GM12875 (cell line): ENCODE measurements at regions not wholly inside any gene's neighbourhood (a gene's known extent, or its start where the extent isn't known, plus 50 kb on each side); places are given as distances from the start of the nearest gene placed in this dataset.

Source experiments
- H3K4me3 ChIP-seq: one replicate; pipeline ENCODE4 v1.5.1; 2011; ENCODE audit warnings: low read depth, low read length, control low read depth
- TF ChIP-seq, protein P1 (sequence below): IDR thresholded peaks from 2 replicates; pipeline ENCODE4 v1.5.1; 2011; ENCODE audit warnings: low read depth, mild to moderate bottlenecking, control low read depth, inconsistent platforms, low read length, moderate library complexity, borderline replicate concordance; ENCODE audit not compliant: insufficient read depth

DNA sequence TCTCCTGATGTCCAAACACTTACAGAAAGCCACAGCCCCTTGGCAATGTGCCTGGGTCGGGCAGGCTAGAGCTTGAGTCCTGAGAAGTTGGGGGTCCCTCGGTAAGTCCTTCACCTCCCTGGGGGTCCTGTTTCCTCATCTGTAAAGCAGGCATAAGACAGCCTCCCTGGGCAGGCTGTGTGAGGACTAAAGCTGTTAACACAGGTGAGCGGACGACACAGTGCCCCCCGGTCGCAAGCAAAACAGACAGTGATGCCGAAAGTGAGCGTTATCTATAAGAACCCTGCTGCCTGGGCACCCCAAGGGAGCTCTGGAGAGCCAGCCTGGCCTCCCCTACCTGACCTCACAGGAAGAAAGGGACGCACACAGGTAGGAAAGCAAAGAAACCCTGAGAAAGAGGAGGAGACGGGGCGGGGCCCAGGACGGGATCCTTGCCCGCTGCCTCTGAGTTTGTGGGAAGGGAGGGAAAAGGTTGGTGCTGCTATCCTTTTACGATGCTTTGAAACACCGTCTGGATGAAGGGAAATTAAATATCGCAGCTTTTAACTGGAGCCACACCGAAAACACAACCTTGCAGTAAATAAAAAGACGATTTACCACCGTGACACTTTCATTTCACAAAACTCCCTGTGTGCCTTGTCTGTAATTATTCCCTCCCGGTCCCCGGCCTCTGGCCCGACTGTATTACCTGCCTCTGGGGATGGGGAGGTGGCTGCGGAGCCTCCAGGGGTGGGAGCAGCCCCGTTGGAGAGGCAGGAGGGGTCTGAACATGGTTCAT, 67.1 kb downstream of the ENGASE start:
- TF ChIP-seq, protein P1, sequence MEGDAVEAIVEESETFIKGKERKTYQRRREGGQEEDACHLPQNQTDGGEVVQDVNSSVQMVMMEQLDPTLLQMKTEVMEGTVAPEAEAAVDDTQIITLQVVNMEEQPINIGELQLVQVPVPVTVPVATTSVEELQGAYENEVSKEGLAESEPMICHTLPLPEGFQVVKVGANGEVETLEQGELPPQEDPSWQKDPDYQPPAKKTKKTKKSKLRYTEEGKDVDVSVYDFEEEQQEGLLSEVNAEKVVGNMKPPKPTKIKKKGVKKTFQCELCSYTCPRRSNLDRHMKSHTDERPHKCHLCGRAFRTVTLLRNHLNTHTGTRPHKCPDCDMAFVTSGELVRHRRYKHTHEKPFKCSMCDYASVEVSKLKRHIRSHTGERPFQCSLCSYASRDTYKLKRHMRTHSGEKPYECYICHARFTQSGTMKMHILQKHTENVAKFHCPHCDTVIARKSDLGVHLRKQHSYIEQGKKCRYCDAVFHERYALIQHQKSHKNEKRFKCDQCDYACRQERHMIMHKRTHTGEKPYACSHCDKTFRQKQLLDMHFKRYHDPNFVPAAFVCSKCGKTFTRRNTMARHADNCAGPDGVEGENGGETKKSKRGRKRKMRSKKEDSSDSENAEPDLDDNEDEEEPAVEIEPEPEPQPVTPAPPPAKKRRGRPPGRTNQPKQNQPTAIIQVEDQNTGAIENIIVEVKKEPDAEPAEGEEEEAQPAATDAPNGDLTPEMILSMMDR = no peak
- no peak overlapping the region for H3K4me3 ChIP-seq

DNA sequence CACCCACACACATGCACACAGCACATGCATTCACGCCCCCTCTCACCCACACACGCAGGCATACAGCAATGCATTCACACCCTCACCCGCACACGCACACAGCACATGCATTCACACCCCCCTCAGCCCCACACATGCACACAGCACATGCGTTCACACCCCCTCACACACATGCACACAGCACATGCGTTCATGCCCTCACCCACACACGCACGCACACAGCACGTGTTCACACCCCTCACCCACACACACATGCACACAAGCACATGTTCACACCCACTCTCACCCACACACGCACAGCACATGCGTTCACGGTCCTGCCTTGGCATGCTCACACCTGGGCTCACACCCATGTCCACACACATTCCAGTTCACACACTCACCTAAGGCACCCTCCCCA, 64.2 kb downstream of the ENGASE start:
- TF ChIP-seq, protein P1 = no peak
- no peak overlapping the region for H3K4me3 ChIP-seq

DNA sequence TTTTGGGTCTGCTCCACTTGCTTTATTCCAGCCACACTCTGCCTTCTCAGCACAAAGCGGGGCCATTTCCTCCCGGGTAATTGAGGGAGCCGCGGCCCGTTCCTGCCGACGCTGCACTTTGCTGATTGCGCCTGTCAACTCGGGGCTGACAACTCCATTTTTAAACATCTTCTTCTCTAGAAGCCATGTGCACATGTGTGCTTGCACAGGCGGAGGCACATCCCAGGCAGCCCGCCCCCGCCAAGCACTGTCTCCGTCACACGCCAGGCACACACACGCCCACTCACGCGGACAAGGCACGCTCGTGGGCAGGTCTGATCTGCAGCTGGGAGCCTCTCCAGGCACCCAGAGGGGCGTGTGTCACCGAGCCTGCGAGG, 63.2 kb downstream of the ENGASE start:
- TF ChIP-seq, protein P1 = no peak
- no peak overlapping the region for H3K4me3 ChIP-seq

DNA sequence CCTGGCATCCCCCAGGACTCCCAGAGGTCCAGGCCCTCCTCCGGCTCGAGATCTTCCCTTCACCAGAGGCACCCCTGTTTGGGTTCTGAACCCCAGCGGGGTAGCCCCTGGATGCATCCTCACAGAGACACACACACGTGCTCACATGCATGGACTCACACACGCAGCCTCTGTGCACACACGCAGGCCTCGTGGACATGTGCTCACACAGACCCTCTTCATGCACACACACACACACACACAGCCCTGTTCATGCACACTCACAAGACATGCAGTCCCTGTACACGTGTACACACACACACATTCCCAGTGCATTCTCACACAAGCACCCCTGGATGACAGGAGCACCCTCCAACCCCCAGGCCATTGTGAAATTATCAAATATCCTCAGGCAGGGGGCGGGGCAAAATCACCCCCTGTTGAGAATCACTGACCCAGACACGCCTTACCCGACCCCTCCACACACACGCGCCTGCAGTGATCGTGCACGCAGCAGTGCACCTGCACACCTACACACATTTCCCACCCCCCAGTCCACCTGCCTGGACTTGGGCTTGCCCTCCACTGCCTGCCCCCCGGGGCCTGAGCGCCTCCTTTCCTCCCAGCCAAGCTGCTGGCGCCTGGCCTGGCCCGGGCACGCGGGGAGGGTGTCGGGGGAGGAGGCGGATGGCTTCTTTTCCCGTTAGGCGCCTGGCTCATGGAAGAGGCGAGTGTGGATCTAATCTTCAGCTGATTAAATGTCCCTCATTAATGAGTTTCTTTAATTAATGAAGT, 62.6 kb downstream of the ENGASE start:
- H3K4me3 ChIP-seq = no peak overlapping the region
- TF ChIP-seq, protein P1 = no peak

DNA sequence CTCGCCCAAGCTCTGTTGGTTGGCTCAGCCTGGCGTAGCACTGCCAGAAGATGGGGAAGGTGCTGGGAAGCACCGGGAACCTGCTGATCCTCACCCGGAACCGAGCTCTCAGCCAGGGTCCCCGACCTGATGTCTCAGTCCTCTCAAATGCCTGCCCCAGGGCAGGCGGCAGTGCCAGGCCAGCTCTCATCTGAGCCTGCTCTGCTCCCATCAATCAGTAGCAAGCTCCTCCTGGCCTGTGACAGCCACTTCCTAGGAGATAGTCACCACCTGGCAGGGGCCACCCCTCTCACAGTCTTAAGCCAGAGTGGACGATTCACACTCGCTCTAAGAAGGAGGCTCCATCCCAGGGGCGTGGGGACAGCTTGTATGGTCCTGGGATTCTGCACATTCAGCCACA, 62.0 kb downstream of the ENGASE start:
- TF ChIP-seq, protein P1 = no peak
- no peak overlapping the region for H3K4me3 ChIP-seq
